GM18498 (cell line): ENCODE measurements at regions not wholly inside any gene's neighbourhood (a gene's known extent, or its start where the extent isn't known, plus 50 kb on each side); places are given as distances from the start of the nearest gene placed in this dataset.
"Not testable (repeated sequence)": the region's sequence is repeated elsewhere in the genome, so short reads cannot be mapped to it uniquely, and the experiment has no call there.

Experiments used
- ATAC-seq: cut with Tn5 transposase; IDR thresholded peaks from one replicate; pipeline ENCODE4 v1.9.1; 2021; ENCODE audit warnings: mild to moderate bottlenecking, moderate library complexity; ENCODE audit not compliant: unreplicated experiment

- no peak for ATAC-seq
Measured at GRCh38 chr2:142758973-142759372, 118.5 kb upstream of the KYNU start.

- ATAC-seq: no peak
Measured at GRCh38 chr2:142757111-142757510, 120.4 kb upstream of the KYNU start.

GRCh38 chr2:142756430-142756829, 121.0 kb upstream of the KYNU start:
- no peak for ATAC-seq

DNA sequence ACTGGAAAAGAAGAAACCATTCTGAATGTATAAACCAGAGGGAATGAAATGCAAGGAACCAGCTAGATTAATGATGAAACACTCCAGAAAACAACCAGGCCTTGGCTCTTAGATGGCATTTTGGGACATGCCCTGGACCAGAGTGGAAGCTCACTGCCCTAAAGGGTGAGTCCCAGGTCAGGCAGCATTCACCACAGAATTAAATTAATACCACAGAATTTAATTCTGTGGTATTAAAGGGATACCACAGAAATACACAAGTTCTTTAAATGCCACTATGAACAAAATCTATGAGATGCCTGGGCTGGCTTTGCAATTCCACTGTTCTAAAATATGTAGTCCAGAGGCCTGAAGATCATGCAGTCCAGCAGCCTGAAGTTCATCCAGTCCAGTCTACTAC, 122.3 kb upstream of the KYNU start:
- no peak for ATAC-seq

DNA sequence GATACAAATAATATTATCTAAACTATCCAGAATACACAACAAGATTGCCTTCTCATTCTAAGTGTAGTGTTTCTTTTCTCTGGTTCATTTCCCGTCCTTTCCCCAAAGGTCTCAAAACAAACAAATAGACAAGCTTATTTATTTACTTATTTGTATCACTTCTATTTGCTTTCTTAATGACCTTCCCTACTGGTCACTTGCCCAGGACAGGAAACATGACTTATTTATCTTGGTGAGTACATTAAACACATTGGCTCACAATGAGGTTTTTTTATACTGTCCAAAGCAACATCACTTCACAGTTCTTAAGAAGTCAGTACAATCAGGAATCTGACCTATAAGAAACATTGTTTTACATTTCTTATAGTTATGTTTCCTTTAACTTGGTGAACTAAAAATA, 123.3 kb upstream of the KYNU start:
- ATAC-seq: no peak

GRCh38 chr2:142750858-142751257, 126.6 kb upstream of the KYNU start:
- no peak for ATAC-seq

GRCh38 chr2:142748559-142749099, 128.8 kb upstream of the KYNU start:
- no peak for ATAC-seq

- no peak for ATAC-seq
Measured at GRCh38 chr2:142745691-142746090, 131.8 kb upstream of the KYNU start.

DNA sequence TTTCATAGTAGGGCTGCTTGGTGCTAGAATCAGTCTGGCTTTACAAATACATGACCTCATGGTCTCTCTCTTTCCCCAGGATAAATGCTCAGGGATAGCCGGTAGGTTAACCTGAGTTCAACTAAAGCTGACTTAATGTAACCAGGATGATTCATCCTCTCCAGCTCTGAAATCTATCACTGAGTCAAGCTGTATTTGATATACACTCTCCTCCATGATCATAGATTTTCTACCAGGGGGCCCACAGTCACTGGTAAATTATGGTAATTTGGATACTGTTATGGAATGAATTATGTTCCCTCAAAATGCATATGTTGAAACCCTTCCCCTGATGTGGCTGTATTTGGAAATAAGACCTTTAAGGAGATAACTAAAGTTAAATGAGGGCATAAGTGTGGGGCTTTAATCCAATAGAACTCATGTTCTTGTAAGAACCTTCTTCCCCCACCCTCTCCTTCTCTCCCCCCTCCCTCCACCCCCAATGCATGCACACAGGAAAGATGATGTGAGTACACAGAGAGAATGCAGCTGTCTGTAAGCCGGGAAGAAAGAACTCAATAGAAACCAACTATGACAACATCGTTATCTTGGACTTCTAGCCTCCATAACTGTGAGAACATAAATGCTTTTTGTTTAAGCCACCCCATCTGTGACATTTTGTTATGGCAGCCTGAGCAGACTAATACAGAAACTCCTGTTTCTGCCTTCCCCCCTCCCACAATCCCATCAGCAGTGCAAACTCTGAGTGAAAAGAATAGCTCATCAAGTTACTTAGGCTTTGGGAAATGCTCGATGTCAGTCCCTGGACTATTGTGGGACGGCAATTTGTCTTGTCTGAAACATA, 134.9 kb upstream of the KYNU start:
- peak; percentile 12 for ATAC-seq

- ATAC-seq: peak; percentile 48
Measured at GRCh38 chr2:142741764-142742269, 135.6 kb upstream of the KYNU start.

DNA sequence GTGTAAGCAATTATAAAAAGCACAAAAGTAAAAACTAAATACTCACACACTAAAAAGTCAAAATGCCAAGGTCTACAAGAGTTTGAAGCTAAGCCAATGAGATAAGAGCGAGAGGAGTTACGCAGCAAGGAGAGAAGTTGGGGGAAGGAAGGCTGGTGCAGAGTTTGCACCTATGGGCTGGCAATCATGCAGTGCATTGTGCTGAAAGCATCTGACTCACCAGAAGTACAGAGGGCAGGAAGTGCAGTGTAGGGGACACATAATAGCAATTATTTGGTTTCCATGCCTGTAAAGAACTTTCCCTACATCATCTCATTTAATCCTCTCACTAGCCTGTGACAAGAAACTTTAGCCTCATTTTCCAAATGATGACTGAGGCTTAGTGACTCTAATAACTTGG, 142.7 kb upstream of the KYNU start:
- no peak for ATAC-seq

GRCh38 chr2:142734231-142734630, 143.2 kb upstream of the KYNU start:
- ATAC-seq: no peak

DNA sequence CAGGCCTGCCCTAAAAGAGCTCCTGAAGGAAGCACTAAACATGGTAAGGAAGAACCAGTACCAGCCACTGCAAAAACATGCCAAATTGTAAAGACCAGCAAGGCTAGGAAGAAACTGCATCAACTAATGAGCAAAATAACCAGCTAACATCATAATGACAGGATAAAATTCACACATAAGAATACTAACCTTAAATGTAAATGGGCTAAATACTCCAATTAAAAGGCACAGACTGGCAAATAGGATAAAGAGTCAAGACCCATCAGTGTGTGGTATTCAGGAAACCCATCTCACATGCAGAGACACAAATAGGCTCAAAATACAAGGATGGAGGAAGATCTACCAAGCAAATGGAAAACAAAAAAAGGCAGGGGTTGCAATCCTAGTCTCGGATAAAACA, 147.7 kb upstream of the KYNU start:
- ATAC-seq: not testable (repeated sequence)

- ATAC-seq: not testable (repeated sequence)
Measured at GRCh38 chr2:142727821-142728478, 149.5 kb upstream of the KYNU start.

GRCh38 chr2:142725386-142725785, 152.1 kb upstream of the KYNU start:
- ATAC-seq: peak; percentile 6

DNA sequence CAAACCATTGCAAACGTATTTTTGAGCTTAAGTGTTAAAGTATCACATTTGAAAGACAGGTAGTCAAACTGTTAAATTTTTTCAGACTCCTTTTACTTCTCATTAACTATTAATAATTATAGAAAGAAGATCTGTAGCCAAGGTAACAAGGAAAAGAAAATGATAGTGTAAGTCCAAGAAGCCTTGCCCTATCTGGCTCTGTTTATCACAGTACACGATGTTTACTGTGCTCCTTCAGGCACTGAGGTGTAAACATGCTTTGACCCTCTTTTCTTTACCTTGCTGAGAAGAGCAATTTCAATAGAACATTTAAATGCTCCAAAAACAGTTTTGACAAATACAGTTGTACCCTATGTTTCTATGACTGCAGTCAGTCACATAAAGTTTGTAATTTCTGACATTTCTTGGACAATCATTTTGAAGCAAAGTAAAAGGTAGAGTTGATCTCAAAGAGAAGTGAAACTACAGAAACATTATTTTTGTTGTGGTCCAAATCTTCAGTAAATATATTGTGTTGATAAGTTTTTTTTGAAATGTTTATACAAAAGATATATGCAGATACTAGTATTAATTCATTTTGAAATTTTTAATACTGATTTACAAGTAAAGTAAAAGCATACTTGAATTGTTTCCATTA, 152.6 kb upstream of the KYNU start:
- peak; percentile 74 for ATAC-seq

DNA sequence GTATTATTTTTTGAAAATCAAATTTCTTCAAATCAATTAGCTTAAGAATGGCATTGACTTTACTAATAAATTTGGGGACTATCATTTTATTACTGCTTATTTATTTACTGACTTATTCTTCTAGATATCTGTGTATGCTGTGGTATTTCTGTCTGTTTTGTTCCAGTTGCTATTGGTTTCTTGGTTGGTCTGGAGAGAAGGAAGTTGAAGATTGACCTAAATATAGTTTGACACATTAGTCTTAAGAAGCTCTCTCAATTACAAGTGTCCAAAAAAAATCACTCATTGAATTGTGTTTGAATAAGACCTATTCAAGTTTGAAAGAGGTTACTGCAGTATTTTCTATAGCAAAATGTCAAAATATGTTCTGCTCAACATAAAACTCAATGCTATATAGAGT, 153.3 kb upstream of the KYNU start:
- no peak for ATAC-seq

- no peak for ATAC-seq
Measured at GRCh38 chr2:142723236-142723635, 154.2 kb upstream of the KYNU start.

DNA sequence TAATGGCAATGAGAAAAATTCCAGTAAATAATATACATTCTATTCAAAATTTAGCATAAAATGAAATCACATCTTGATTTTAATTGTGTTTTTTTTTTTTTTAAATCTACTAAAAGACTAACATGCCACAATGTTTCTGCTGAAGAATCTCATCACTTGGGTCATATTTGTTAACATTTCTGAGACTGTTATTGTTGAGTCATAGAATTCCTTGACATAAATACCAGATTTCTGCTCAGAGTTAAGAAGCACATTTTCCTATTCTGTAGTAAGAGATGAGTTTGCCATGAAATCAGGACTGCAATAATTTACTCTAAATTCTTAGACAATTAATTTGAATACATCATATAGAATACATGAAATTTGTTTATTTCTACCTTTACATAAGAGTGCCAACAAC, 154.9 kb upstream of the KYNU start:
- ATAC-seq: no peak

DNA sequence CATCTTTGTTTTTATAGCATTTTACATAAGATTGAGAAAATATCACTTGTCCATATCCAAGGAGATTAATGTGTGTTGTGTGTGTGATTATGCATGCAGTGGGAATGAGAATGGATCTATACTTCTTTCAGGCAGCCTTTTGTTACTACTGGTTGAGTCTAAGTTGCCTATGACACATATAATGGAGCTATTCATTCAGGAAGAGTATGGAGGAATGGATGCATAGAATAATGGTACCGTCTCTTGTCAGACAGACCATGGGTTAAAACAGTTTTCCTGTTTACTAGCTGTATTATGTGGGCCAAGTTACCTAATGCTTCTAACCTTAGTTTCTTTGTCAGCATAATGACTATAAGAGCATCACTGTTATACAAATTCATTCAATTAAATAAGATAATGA, 155.4 kb upstream of the KYNU start:
- ATAC-seq: no peak

DNA sequence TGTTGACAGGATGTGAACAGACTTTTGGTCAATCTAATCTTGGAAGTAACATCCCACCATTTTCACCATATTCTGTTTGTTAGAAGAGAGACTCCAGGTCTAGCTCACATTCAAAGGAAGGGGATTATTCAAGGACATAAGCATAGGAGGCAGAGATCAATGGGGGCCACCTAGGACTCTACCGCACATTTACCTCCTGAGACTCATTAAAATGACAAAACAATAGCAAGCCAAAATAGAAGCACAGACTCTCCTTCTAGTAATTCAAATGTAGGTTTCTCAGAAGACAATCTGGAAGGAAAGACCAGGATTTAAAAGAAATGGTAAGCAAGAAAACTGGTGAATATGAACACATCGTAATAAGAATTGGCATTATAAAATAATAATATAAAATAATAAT, 156.4 kb upstream of the KYNU start:
- ATAC-seq: no peak
